ENCODE measurements at regions not wholly inside any gene's neighbourhood (a gene's known extent, or its start where the extent isn't known, plus 50 kb on each side); places are given as distances from the start of the nearest gene placed in this dataset.

DNA sequence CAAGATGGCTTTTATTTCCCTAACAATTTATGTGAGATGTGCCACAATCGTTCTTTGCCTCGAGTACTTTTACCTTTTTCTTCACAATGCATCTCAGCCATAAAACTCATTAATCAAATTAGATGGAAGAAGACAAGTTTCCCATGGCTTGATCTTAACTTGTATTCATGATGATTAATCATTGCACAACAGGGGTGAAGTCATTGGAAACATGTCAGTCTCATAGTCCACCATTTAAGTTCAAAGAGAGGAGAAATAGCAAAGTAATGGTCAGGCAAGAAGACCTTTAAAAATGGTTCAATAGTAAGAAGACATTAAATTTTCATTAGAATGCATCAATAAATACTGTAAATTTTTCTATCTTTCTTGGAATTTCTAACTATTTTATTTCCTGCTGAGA, 136.3 kb downstream of the FOXG1 start:
- no peaks in the 10 kb centered on the region for H3K36me3 ChIP-seq (ENCODE audit: control insufficient read depth, insufficient read depth, low read length)
- Mint-ChIP-seq H3K4me1 (no peaks in the 10 kb centered on the region), H3K9me3 (peaks cover 1% of the 10 kb centered on the region), H3K36me3 (ENCODE audit: low read depth) (no peaks in the 10 kb centered on the region), H3K4me3 (no peak overlapping the region), H3K27me3 (ENCODE audit: insufficient read depth) (peaks cover 1% of the 10 kb centered on the region), H3K27ac (no peak overlapping the region)
- no peak overlapping the region for H3K9ac ChIP-seq (ENCODE audit: extremely low read depth, low read length, poor library complexity, severe bottlenecking)
- H3K9me3 ChIP-seq (ENCODE audit: control insufficient read depth, low read length): no peaks in the 10 kb centered on the region
- H3K27ac ChIP-seq (ENCODE audit: low read depth, low read length): no peak overlapping the region
- H3K4me1 ChIP-seq (ENCODE audit: control insufficient read depth, insufficient read depth, low read length): no peaks in the 10 kb centered on the region
- H3K4me3 ChIP-seq (ENCODE audit: low read length): no peak overlapping the region
- DNase-seq: no peak
- TF ChIP-seq, protein P1, sequence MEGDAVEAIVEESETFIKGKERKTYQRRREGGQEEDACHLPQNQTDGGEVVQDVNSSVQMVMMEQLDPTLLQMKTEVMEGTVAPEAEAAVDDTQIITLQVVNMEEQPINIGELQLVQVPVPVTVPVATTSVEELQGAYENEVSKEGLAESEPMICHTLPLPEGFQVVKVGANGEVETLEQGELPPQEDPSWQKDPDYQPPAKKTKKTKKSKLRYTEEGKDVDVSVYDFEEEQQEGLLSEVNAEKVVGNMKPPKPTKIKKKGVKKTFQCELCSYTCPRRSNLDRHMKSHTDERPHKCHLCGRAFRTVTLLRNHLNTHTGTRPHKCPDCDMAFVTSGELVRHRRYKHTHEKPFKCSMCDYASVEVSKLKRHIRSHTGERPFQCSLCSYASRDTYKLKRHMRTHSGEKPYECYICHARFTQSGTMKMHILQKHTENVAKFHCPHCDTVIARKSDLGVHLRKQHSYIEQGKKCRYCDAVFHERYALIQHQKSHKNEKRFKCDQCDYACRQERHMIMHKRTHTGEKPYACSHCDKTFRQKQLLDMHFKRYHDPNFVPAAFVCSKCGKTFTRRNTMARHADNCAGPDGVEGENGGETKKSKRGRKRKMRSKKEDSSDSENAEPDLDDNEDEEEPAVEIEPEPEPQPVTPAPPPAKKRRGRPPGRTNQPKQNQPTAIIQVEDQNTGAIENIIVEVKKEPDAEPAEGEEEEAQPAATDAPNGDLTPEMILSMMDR (conservative IDR thresholded peaks at IDR 0.05): no peak
- 60 to 94% methylated on average over 1 to 2 of the region's 2 CpGs for WGBS, 2 experiments (ENCODE audit: insufficient coverage in 1 of 2, insufficient read length in 1 of 2)
- H3K27me3 ChIP-seq (ENCODE audit: control insufficient read depth, insufficient read depth, low read length, poor library complexity, severe bottlenecking): no peaks in the 10 kb centered on the region

DNA sequence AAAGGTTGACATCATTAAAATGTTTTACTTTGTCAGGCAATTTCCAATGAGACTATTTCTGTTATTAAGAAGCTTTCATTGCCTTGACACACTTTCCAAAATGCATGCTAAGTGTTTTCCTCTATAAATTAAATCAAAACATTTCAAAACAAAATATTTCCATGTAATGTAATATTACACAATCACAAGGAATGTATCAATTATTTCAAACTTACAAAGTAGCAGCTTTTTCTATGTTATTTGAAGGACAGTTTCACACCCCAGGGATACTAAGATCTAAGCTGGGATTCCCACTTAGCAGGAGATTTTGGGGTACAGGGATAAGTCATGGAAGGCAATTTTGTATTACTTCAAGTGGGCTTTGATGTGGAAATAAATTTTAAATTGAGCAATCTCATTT, 144.9 kb downstream of the FOXG1 start:
- H3K4me3 Mint-ChIP-seq: no peak overlapping the region
- H3K27ac Mint-ChIP-seq: no peak overlapping the region
- H3K36me3 ChIP-seq (ENCODE audit: control insufficient read depth, insufficient read depth, low read length): no peaks in the 10 kb centered on the region
- no peaks in the 10 kb centered on the region for H3K4me1 Mint-ChIP-seq
- H3K27me3 ChIP-seq (ENCODE audit: control insufficient read depth, insufficient read depth, low read length, poor library complexity, severe bottlenecking): no peaks in the 10 kb centered on the region
- no peak overlapping the region for H3K4me3 ChIP-seq (ENCODE audit: low read length)
- H3K9me3 Mint-ChIP-seq: peaks cover 3% of the 10 kb centered on the region
- no peaks in the 10 kb centered on the region for H3K4me1 ChIP-seq (ENCODE audit: control insufficient read depth, insufficient read depth, low read length)
- no peaks in the 10 kb centered on the region for H3K9me3 ChIP-seq (ENCODE audit: control insufficient read depth, low read length)
- no peak overlapping the region for H3K27ac ChIP-seq (ENCODE audit: low read depth, low read length)
- no peak for DNase-seq
- peaks cover 5% of the 10 kb centered on the region for H3K27me3 Mint-ChIP-seq (ENCODE audit: insufficient read depth)
- TF ChIP-seq, protein P1 (conservative IDR thresholded peaks at IDR 0.05): no peak
- no peaks in the 10 kb centered on the region for H3K36me3 Mint-ChIP-seq (ENCODE audit: low read depth)
- no peak overlapping the region for H3K9ac ChIP-seq (ENCODE audit: extremely low read depth, low read length, poor library complexity, severe bottlenecking)

DNA sequence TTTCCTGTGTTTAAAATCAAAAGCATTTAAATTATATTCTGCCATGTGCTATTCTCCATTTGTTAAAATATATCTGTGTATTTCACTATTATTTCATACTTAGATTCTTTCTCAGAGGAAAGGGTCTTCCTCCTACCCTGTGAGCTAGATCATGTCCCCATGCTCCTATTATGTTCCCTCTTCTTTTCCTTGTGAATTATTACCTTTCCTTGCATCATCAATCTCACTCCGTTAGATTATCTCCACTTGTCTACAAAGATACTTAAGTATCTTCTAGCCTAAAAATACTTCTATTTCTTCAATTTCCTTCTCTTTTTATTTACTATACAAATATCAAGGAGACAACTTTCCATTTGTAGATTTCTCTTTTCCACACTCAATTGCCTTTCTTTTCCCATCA, 146.5 kb downstream of the FOXG1 start:
- no peak overlapping the region for H3K9ac ChIP-seq (ENCODE audit: extremely low read depth, low read length, poor library complexity, severe bottlenecking)
- no peaks in the 10 kb centered on the region for H3K9me3 ChIP-seq (ENCODE audit: control insufficient read depth, low read length)
- H3K4me3 ChIP-seq (ENCODE audit: low read length): no peak overlapping the region
- TF ChIP-seq, protein P1 (conservative IDR thresholded peaks at IDR 0.05): no peak
- no peaks in the 10 kb centered on the region for H3K27me3 ChIP-seq (ENCODE audit: control insufficient read depth, insufficient read depth, low read length, poor library complexity, severe bottlenecking)
- H3K27ac ChIP-seq (ENCODE audit: low read depth, low read length): no peak overlapping the region
- H3K4me1 Mint-ChIP-seq: no peaks in the 10 kb centered on the region
- H3K4me3 Mint-ChIP-seq: no peak overlapping the region
- no peaks in the 10 kb centered on the region for H3K4me1 ChIP-seq (ENCODE audit: control insufficient read depth, insufficient read depth, low read length)
- H3K36me3 Mint-ChIP-seq (ENCODE audit: low read depth): no peaks in the 10 kb centered on the region
- no peak for DNase-seq
- no peaks in the 10 kb centered on the region for H3K36me3 ChIP-seq (ENCODE audit: control insufficient read depth, insufficient read depth, low read length)
- H3K9me3 Mint-ChIP-seq: no peaks in the 10 kb centered on the region
- H3K27me3 Mint-ChIP-seq (ENCODE audit: insufficient read depth): peaks cover 5% of the 10 kb centered on the region
- 91 to 100% methylated on average over 1 of the region's 1 CpG for WGBS, 2 experiments (ENCODE audit: insufficient coverage in 1 of 2, insufficient read length in 1 of 2)
- H3K27ac Mint-ChIP-seq: no peak overlapping the region
